ENCODE measurements at regions not wholly inside any gene's neighbourhood (a gene's known extent, or its start where the extent isn't known, plus 50 kb on each side); places are given as distances from the start of the nearest gene placed in this dataset.
"Not testable (repeated sequence)": the region's sequence is repeated elsewhere in the genome, so short reads cannot be mapped to it uniquely, and the experiment has no call there.

- no peak for DNase-seq
Observed at GRCh38 chr22:49721211-49721763, 106.4 kb downstream of the BRD1 start.

DNA sequence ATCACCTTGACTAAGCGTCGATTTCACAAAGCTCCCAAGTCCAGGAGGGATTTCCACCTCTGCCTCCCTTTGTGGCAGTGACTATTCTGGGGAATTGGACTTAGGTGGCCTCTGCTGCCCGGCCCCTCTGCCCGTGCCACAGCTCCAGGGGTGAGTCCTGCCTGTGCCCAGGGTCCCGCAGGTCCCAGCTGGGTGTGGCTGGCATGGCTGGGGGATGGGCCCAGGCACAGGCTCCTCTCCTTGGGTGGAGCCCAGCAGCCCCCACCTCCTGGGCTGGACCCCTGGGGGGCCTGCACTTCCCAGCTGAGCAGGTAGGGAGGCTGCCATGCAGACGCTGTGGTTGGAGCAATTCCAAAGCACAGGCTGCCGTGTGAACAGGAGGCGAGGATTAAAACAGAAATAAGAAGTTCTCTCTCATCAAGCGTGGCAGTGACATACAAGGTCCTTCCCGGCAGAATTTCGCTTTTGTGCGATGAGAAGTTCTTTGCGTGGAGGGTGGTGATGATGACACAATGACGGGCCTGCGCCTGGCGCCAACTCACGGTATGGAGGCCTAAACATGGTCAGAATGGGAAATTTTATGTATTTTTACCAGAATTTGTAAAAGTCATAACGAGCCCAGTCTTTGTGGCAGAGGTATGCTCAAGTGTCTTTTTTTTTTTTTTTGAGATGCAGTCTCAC, 107.3 kb downstream of the BRD1 start:
- DNase-seq, result no peak

DNA sequence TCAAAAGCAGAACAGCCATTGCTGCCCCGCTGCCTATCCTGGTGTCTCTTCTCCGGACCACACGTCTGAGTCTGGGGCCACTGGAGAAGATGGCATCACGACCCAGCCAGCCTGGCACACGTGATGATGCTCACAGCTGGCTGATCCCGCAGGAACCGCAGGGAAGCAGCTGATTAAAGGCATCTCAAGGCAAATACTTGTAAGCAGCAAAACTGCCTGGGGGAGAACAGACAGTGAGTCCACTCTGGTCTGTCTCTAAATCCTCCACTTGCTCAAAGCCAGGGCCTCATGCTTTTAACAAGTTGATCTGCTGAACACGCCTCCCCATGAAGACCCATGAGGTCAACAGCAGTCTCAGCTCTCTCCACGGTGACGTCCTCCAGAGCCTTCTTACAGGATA, 108.6 kb downstream of the BRD1 start:
- no peak for DNase-seq

- no peak for DNase-seq
Observed at GRCh38 chr22:49718396-49718795, 109.3 kb downstream of the BRD1 start.

DNA sequence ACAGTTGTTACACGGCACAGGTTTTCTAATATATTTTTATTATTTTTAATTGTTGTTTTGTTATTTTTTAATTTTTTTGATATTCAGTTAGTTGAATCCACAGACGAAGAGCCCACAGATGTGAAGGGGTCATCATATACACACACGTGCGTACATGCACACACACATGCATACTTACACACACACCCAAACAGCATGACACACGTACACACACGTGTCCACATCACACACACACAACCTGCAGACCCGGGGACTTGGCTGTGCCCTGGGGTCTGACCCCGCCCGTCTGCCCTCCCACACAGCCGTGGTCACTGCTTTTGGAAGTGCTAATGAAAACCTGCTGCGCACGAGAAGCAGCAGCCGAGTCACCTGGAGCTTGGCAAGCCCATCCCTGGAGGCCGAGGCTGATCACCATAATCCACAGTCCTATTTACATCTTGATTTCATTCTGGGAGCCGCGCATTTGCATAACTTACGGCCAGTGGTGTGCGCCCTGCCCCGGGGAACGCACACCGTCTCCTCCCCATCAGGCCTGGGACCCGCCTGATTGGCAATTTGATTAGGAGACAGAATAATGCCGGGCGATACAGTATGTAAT, 110.3 kb downstream of the BRD1 start:
- no peak for DNase-seq

DNA sequence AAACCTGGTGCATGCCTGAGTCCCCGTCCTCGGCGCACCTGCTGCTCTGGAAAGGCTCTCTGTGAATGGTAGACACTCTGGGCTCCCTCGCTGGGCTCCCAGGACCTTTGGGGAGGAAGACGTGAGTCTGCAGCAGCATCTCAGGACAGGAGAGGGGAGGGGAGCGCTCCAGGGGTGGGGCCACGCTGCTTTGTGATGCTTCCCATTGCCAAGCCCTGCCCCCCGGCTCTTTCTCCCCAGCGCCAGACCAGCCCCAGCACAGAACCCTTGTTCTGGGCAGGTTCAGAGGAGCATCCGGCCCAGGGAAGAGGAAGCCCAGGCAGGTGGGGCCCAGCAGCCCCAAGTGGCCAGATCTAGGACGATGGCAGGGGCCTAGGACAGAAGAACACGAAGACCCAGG, 111.2 kb downstream of the BRD1 start:
- no peak for DNase-seq

- no peak for DNase-seq
Observed at GRCh38 chr22:49715450-49715849, 112.2 kb downstream of the BRD1 start.

DNA sequence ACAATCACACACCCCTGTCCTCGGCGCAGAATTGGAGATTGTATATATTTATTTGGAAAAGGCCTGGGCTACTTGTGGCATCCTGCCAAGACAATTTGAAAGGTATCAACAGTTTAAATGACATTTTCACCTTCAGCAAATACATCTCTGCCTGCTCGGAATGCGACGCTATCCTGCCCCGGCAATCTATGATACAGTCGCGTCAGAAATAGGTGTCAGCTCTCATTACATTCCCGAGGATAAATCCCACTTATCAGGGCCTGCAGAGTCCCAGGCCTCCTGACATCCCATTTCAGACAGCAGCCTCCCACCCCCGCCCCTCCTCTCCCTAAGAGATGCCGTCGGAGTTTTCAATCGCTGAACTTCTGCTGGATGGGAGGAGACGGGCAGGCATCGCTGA, 114.7 kb downstream of the BRD1 start:
- no peak for DNase-seq

GRCh38 chr22:49712195-49712791, 115.4 kb downstream of the BRD1 start:
- no peak for DNase-seq

DNA sequence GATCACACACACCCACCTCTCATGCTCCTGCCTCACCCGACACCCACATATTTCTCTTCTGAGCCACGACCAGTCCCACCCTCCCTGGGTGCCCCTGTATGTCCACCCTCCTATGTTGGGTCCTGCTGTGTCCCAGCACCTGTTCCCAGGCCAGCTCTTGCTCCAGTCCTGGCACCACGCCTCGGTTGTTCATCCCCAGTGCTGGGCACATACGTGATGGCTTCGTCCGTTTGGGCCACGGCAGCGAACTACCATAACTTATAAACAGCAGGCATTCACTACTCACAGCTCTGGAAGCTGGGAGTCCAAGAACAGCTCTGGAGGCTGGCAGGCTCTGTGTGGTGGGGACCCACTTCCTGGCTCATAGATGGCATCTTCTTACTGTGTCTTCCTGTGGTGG, 116.9 kb downstream of the BRD1 start:
- no peak for DNase-seq

DNA sequence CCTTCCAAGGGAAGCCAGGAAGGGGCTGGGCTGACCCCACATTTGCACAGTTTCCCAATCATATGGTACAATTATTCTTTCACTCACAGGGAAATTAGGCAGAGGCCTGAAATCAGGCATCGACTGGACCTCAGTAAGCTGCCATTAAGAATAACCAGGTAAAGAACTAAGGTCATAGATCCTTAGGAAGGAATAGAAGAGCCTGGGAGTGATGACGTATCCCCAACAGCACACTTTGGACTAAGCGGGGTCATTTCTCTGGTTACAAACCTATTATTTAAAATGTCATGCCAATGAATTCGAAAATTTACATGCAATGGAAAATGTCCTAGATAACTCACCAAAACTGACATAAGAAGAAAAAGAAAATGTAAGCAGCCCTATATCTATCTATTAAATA, 118.2 kb downstream of the BRD1 start:
- no peak for DNase-seq

DNA sequence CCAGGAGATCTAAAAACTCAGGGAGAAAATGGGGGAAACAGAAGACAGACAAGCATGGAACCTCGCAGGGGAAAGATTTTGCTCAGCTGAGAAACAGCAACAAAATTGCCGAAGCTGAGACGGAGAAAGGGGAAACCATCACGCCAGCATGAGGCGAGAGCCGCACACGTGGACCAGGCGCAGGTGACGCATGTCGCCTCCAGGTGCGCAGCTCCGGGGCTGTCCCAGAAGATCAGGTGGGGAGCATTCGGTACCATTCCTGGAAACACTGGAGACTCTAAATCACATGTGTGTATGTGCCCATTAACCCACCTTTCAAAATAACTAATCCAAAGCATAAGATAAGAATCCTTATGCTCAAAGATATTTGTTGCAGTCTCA, 121.7 kb downstream of the BRD1 start:
- no peak for DNase-seq

- no peak for DNase-seq
Observed at GRCh38 chr22:49705216-49705971, 122.3 kb downstream of the BRD1 start.

GRCh38 chr22:49704345-49705215, 123.1 kb downstream of the BRD1 start:
- DNase-seq, result no peak

- no peak for DNase-seq
Observed at GRCh38 chr22:49703990-49704344, 123.7 kb downstream of the BRD1 start.

GRCh38 chr22:49703505-49703904, 124.2 kb downstream of the BRD1 start:
- DNase-seq, result no peak

GRCh38 chr22:49702068-49702397, 125.6 kb downstream of the BRD1 start:
- no peak for DNase-seq

GRCh38 chr22:49701380-49702067, 126.1 kb downstream of the BRD1 start:
- DNase-seq, result no peak

DNA sequence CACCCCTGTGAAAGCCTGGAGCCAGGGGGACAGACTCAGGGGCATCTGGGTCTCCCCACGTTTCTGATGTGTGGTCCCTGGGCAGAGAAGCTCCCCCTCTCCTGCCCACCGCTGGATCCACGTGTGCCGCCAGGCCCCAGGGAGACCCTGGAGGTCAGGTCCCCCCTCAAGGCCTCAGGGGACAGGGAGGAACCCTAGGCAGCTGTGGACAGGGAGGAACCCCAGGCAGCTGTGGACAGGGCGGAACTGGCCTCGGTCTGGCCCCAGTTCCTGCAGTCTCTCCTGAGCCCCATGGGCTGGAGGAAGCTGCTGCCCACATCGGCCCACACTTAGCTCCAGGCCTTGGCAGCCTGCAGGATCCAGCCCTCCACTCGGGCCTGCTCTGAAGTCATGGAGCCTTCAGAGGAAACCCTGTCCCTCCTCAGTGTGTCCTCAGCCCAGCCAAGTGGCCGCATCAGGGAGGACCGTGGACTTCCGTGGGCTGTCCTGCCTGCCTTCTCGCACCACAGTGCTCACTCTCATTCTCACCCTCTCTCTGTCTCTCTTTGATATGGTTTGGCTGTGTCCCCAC, 127.7 kb downstream of the BRD1 start:
- DNase-seq, result no peak

- DNase-seq, result no peak
Observed at GRCh38 chr22:49699476-49699875, 128.2 kb downstream of the BRD1 start.

- not testable (repeated sequence) for DNase-seq
Observed at GRCh38 chr22:49698616-49699015, 129.1 kb downstream of the BRD1 start.

- DNase-seq, result no peak
Observed at GRCh38 chr22:49697047-49697446, 130.6 kb downstream of the BRD1 start.
